PC-9 (cell line): ENCODE measurements at regions not wholly inside any gene's neighbourhood (a gene's known extent, or its start where the extent isn't known, plus 50 kb on each side); places are given as distances from the start of the nearest gene placed in this dataset.

Experiments
- BruUV-seq: library from RNA; stranded (reverse); fragments of 400-500 nt; replicated peaks from 2 replicates; lab custom pipeline; 2021; lab: Mats Ljungman, UMichigan
- CTCF ChIA-PET: fragments of 300-600 bp; sonication (Branson Sonifier 250); formaldehyde crosslinking; loops from one replicate; lab custom pipeline; 2022; ENCODE audit warnings: antibody characterized with exemption; lab: Charles Lee
- POLR2A ChIA-PET: fragments of 300-600 bp; sonication (Branson Sonifier 250); formaldehyde crosslinking; loops from one replicate; lab custom pipeline; 2022; ENCODE audit warnings: antibody characterized with exemption; ENCODE audit not compliant: unreplicated experiment; lab: Charles Lee
- DNase-seq, 2 experiments: peaks; one replicate each; pipeline versions ENCODE4 v3.0.0 to v3.0.0-alpha.2; 2015 to 2022; ENCODE audit warnings: mixed read lengths in 1 of 2
- H2AFZ ChIP-seq: fragments of 200-600 bp; sonication (generic); 2 replicates; pipeline ENCODE4 v1.8.1; 2017; ENCODE audit warnings: antibody characterized with exemption
- H3F3A ChIP-seq: fragments of 200-600 bp; sonication (generic); 2 replicates; pipeline ENCODE4 v1.8.1; 2017; ENCODE audit warnings: antibody characterized with exemption, mild to moderate bottlenecking, low read depth; ENCODE audit not compliant: insufficient read depth
- H3K27ac ChIP-seq: fragments of 200-600 bp; sonication (generic); 2 replicates; pipeline ENCODE4 v1.6.1; 2016; ENCODE audit warnings: mixed run types
- H3K27me3 ChIP-seq: fragments of 200-600 bp; sonication (generic); 2 replicates; pipeline ENCODE4 v1.6.1; 2016; ENCODE audit warnings: low read depth, mixed run types; ENCODE audit not compliant: insufficient read depth
- H3K36me3 ChIP-seq: fragments of 200-600 bp; sonication (generic); 2 replicates; pipeline ENCODE4 v1.6.1; 2016; ENCODE audit warnings: low read depth, mixed run types
- H3K4me1 ChIP-seq: fragments of 200-600 bp; sonication (generic); replicated peaks from 2 replicates; pipeline ENCODE4 v1.6.1; 2016; ENCODE audit warnings: mixed run types; ENCODE audit not compliant: insufficient read depth
- H3K4me2 ChIP-seq: fragments of 200-600 bp; sonication (generic); 2 replicates; pipeline ENCODE4 v1.6.1; 2017; ENCODE audit warnings: mixed run types
- H3K4me3 ChIP-seq: fragments of 200-600 bp; sonication (generic); 2 replicates; pipeline ENCODE4 v1.6.1; 2016; ENCODE audit warnings: mixed run types
- H3K79me2 ChIP-seq: fragments of 200-600 bp; sonication (generic); 2 replicates; pipeline ENCODE4 v1.6.1; 2017; ENCODE audit warnings: low read depth, mixed run types
- H3K9me2 ChIP-seq: fragments of 200-600 bp; sonication (generic); 2 replicates; pipeline ENCODE4 v1.8.1; 2017; ENCODE audit warnings: mild to moderate bottlenecking; ENCODE audit not compliant: insufficient read depth
- H3K9me3 ChIP-seq: fragments of 200-600 bp; sonication (generic); 2 replicates; pipeline ENCODE4 v1.8.1; 2016; ENCODE audit warnings: low read depth; ENCODE audit not compliant: insufficient read depth
- H4K20me1 ChIP-seq: fragments of 200-600 bp; sonication (generic); 2 replicates; pipeline ENCODE4 v1.8.1; 2017; ENCODE audit not compliant: insufficient read depth
- EZH2 ChIP-seq: fragments of 200-600 bp; sonication (generic); IDR thresholded peaks from 2 replicates; pipeline ENCODE4 v1.8.0; 2017; ENCODE audit warnings: antibody characterized with exemption, low read depth
- intact Hi-C: fragments of 100-400 bp; cut with micrococcal nuclease; formaldehyde crosslinking; loops from one replicate; pipeline ENCODE4 v1.10.0; 2022; ENCODE audit not compliant: unreplicated experiment
- TF ChIP-seq, protein P1 (sequence below): fragments of 200-600 bp; sonication (generic); conservative IDR thresholded peaks from 2 replicates; pipeline ENCODE4 v1.6.1; 2017; ENCODE audit warnings: mixed run types, antibody characterized with exemption, mild to moderate bottlenecking, moderate library complexity

DNA sequence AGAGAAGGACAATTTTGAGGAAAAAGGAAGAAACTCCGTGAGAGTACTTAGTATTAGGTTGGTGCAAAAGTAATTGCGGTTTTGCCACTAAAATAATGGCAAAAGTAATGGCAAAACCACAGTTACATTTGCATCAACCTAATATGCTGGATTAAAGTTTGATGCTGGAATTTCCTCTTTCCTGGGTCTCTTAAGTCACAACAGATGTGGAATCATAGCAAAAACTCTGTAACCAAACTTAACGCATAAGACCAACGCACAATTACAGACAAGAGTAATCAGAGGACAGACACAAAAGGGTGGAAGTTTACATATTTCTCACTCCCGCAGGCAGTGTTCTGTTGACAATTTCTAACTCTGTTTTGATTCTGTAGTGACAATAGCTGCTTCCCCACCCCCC lies 182.4 kb downstream of the BACH1 start:
- Histone ChIP-seq H3K27ac (no peak overlapping the region), H3K4me2 (no peak overlapping the region), H3K9me3 (no peaks in the 10 kb centered on the region), H3K9me2 (no peaks in the 10 kb centered on the region), H3F3A (no peaks in the 10 kb centered on the region), H3K4me3 (no peak overlapping the region), H3K36me3 (no peaks in the 10 kb centered on the region), H4K20me1 (no peaks in the 10 kb centered on the region), H3K79me2 (no peaks in the 10 kb centered on the region), H2AFZ (no peak overlapping the region), H3K27me3 (no peaks in the 10 kb centered on the region), H3K4me1 (no peaks in the 10 kb centered on the region)
- BruUV-seq = no TSS peak
- intact Hi-C loops = no loop called here
- POLR2A ChIA-PET = no interaction called here
- CTCF ChIA-PET = no interaction called here
- DNase-seq = no peak
- TF ChIP-seq, protein P1, sequence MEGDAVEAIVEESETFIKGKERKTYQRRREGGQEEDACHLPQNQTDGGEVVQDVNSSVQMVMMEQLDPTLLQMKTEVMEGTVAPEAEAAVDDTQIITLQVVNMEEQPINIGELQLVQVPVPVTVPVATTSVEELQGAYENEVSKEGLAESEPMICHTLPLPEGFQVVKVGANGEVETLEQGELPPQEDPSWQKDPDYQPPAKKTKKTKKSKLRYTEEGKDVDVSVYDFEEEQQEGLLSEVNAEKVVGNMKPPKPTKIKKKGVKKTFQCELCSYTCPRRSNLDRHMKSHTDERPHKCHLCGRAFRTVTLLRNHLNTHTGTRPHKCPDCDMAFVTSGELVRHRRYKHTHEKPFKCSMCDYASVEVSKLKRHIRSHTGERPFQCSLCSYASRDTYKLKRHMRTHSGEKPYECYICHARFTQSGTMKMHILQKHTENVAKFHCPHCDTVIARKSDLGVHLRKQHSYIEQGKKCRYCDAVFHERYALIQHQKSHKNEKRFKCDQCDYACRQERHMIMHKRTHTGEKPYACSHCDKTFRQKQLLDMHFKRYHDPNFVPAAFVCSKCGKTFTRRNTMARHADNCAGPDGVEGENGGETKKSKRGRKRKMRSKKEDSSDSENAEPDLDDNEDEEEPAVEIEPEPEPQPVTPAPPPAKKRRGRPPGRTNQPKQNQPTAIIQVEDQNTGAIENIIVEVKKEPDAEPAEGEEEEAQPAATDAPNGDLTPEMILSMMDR = no peak
- TF ChIP-seq EZH2 = no peak

DNA sequence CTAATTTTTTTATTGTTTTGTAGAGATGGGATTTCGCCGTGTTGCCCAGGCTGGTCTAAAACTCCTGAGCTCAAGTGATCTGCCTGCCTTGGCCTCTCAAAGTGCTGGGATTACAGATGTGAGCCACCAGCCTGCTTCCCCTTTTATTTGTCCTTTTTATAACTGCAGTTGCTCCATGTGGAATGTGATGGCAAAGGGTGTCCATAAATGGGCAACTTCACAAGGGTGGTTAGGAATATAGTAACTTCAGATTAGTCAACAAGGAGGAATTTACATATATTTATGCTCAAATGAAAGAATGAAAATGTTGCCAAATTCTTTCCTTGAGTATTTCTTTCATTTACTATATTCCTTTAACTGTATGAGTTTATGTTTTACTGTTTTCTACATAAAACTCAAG lies 182.9 kb downstream of the BACH1 start:
- intact Hi-C loops = no loop called here

DNA sequence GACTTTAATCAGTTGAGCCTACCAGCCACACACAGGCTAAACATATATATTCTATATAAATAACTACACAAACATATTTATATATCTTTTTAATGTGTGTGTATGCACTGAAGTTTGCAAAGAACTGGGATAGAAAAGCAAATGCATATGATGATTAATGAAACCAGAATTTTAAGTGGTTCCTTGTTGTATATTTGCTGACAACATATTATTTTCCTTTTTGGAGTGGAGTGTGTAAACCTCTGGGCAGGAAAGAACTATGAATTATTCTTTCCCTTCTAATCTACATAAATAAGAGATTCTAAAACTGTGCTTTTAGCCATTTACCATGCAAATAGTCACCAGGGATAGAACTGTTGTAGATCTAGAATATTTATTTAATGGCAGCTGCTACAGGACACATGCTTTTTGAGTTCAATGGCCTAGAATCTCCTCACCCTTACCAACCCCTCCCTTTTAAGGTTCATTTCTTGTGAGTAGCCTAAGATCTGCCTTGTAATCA lies 187.6 kb downstream of the BACH1 start:
- Histone ChIP-seq H4K20me1 (no peaks in the 10 kb centered on the region), H3K27me3 (no peaks in the 10 kb centered on the region), H3K36me3 (no peaks in the 10 kb centered on the region), H3K9me2 (no peaks in the 10 kb centered on the region), H3K4me2 (no peak overlapping the region), H3K79me2 (no peaks in the 10 kb centered on the region), H3K4me1 (no peaks in the 10 kb centered on the region), H3K9me3 (no peaks in the 10 kb centered on the region), H3F3A (no peaks in the 10 kb centered on the region), H2AFZ (no peak overlapping the region), H3K4me3 (no peak overlapping the region), H3K27ac (no peak overlapping the region)
- intact Hi-C loops = no loop called here
- CTCF ChIA-PET = no interaction called here
- no TSS peak for BruUV-seq
- POLR2A ChIA-PET = no interaction called here
- no peak for DNase-seq
- TF ChIP-seq EZH2 = no peak
- TF ChIP-seq, protein P1 = no peak

More for the DNA sequence above, 182.9 kb downstream of the BACH1 start:
- Histone ChIP-seq H3K27ac (no peak overlapping the region), H3K4me3 (no peak overlapping the region), H3K4me1 (no peaks in the 10 kb centered on the region), H4K20me1 (no peaks in the 10 kb centered on the region), H3K9me3 (no peaks in the 10 kb centered on the region), H3K4me2 (no peak overlapping the region), H3K27me3 (no peaks in the 10 kb centered on the region), H3K9me2 (no peaks in the 10 kb centered on the region), H3K79me2 (no peaks in the 10 kb centered on the region), H3F3A (no peaks in the 10 kb centered on the region), H3K36me3 (no peaks in the 10 kb centered on the region), H2AFZ (no peak overlapping the region)
- TF ChIP-seq EZH2 = no peak
- TF ChIP-seq, protein P1 = no peak
- ChIA-PET POLR2A (no interaction called here), CTCF (no interaction called here)
- no peak for DNase-seq
- no TSS peak for BruUV-seq
